Aorta (tissue), 5 donors: ENCODE measurements at regions not wholly inside any gene's neighbourhood (a gene's known extent, or its start where the extent isn't known, plus 50 kb on each side); places are given as distances from the start of the nearest gene placed in this dataset.

Source experiments
- ATAC-seq: fragments of 200-7000 bp; cut with Tn5 transposase; one replicate; pipeline ENCODE4 v1.9.1; 2022; ENCODE audit warnings: moderate library complexity; ENCODE audit not compliant: low FRiP score
- DNase-seq, 2 donors: peaks; one replicate each; pipeline ENCODE4 v3.0.0-alpha.2; 2020
- H3K27ac ChIP-seq, 2 donors: one replicate each; pipeline ENCODE4 v1.5.1; 2013; ENCODE audit warnings: low read length in 2 of 2, mild to moderate bottlenecking in 2 of 2, moderate library complexity in 2 of 2, control low read depth in 1 of 2, inconsistent platforms in 1 of 2, low read depth in 1 of 2
- H3K27me3 ChIP-seq, 2 donors: one replicate each; pipeline ENCODE4 v1.6.1; 2013; ENCODE audit warnings: control low read depth in 1 of 2, low read length in 1 of 2, mild to moderate bottlenecking in 1 of 2, moderate library complexity in 1 of 2; ENCODE audit not compliant: insufficient read depth in 2 of 2, control insufficient read depth in 1 of 2
- H3K36me3 ChIP-seq, 2 donors: one replicate each; pipeline ENCODE4 v1.6.1; 2013; ENCODE audit warnings: control low read depth in 1 of 2, low read length in 1 of 2, mild to moderate bottlenecking in 1 of 2; ENCODE audit not compliant: insufficient read depth in 2 of 2, control insufficient read depth in 1 of 2
- H3K4me1 ChIP-seq, 2 donors: one replicate each; pipeline ENCODE4 v1.6.1; 2013; ENCODE audit warnings: low read length in 2 of 2, control low read depth in 1 of 2, mild to moderate bottlenecking in 1 of 2, moderate library complexity in 1 of 2; ENCODE audit not compliant: insufficient read depth in 2 of 2, control insufficient read depth in 1 of 2
- H3K4me3 ChIP-seq, 2 donors: one replicate each; pipeline ENCODE4 v1.5.1; 2013; ENCODE audit warnings: low read length in 2 of 2, control low read depth in 1 of 2, mild to moderate bottlenecking in 1 of 2
- H3K9me3 ChIP-seq: one replicate; pipeline ENCODE4 v1.6.1; 2013; ENCODE audit warnings: mild to moderate bottlenecking, low read length; ENCODE audit not compliant: control insufficient read depth
- WGBS, 2 donors: extraction: QIAGEN DNeasy Blood & Tissue Kit; methylation state at CpG; one replicate each; pipeline ENCODE4 v1.1.7; 2013; 5-methylcytosine and 5-hydroxymethylcytosine counted together
- intact Hi-C, 2 donors: fragments of 100-400 bp; cut with DNase I; formaldehyde crosslinking; loops; one replicate each; pipeline versions ENCODE4 v1.14.2 to v1.15.0; 2022
- donor health status: healthy with polysubstance abuse.
- donor health status: Bipolar disorder and iron deficiency.
- donor health status: DM: no; HTN: no; CAD: no.
- donor health status: DM: no; HTN: no; CAD: no.
- donor health status: DM: yes; HTN: yes; CAD: no.

DNA sequence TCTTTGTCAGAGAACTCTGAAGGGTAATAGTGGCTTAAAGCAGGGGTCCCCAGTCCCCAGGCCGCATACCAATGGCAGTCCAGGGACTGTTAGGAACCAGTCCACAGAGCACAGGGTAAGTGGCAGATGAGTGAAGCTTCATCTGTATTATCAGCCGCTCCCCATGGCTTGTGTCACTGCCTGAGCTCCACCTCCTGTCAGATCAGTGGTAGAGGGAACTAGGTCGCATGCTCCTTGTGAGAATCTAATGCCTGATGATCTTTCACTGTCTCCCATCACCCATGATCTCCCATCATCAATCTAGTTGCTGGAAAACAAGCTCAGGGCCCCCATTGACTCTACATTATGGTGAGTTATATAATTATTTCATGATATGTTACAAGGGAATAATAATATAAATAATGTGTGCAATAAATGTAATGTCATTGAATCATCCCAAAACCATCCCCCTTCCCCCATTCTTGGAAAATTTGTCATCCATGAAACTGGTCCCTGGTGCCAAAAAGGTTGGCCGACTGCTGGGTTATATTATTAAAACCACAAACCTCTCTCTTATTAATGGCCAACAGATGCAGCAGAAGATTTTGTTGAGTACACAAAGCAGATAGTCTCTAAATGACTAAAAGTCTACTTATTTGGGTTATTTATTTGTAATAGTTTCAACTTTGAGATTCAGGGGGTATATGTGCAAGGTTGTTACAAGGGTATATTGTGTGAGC is 782.7 kb downstream of the CDH11 start:
- Histone ChIP-seq H3K27ac (no peak overlapping the region), H3K9me3 (no peaks in the 10 kb centered on the region), H3K36me3 (no peaks in the 10 kb centered on the region), H3K4me3 (no peak overlapping the region), H3K27me3 (no peaks in the 10 kb centered on the region), H3K4me1 (no peaks in the 10 kb centered on the region)
- intact Hi-C loops, result no loop called here
- WGBS, 2 donors, result 80 to 84% methylated on average over 4 of the region's 4 CpGs
- ATAC-seq (no peak), DNase-seq (no peak)

DNA sequence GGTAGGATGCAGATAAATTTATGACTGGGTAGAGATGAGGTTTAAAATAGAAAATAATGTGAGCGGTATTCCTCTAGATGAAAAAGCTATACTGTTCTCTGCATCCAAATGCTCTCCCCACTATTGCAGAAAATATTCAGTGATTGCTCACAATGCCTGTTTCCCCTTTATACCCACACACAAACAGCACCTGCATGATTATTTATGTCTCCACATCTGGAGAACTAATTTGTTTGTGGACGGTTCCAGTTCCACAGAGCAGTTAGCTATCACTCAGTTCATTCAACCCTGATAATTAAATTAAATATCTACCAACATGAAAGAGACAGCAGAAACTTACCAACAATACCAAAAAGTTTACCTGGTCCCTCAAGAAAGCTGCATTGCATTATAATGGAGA is 800.0 kb downstream of the CDH11 start:
- no peaks in the 10 kb centered on the region for H3K4me1 ChIP-seq
- no peaks in the 10 kb centered on the region for H3K27me3 ChIP-seq
- ATAC-seq (no peak), DNase-seq (no peak)
- no peak overlapping the region for H3K27ac ChIP-seq
- no peaks in the 10 kb centered on the region for H3K9me3 ChIP-seq
- intact Hi-C loops, result no loop called here
- no peaks in the 10 kb centered on the region for H3K36me3 ChIP-seq
- WGBS, 2 donors, result 80 to 88% methylated on average over 2 of the region's 2 CpGs
- H3K4me3 ChIP-seq, result no peak overlapping the region

DNA sequence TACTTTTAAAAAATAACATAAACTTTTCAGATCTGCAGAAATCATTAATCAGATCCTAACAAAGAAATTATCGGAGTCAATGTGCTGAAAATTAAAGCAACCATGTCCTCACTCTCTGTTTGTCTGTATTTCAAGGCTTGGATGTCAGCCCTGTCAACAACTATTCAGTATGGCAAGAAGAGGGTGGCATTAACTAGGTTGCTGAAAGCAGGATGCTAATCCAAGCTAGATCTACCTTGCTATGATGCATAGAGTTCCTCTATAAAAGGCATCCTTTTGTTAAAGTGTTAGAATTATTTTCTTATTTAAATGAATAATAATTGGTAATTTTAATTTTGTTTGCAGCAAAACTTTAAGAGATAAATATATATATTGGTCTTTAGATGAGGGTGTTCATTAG is 800.8 kb downstream of the CDH11 start:
- ATAC-seq (no peak), DNase-seq (no peak)
- Histone ChIP-seq H3K4me1 (no peaks in the 10 kb centered on the region), H3K27ac (no peak overlapping the region), H3K4me3 (no peak overlapping the region), H3K9me3 (no peaks in the 10 kb centered on the region), H3K27me3 (no peaks in the 10 kb centered on the region), H3K36me3 (no peaks in the 10 kb centered on the region)
- WGBS, 2 donors, result 89 to 95% methylated on average over 1 of the region's 1 CpG
- intact Hi-C loops, result no loop called here

DNA sequence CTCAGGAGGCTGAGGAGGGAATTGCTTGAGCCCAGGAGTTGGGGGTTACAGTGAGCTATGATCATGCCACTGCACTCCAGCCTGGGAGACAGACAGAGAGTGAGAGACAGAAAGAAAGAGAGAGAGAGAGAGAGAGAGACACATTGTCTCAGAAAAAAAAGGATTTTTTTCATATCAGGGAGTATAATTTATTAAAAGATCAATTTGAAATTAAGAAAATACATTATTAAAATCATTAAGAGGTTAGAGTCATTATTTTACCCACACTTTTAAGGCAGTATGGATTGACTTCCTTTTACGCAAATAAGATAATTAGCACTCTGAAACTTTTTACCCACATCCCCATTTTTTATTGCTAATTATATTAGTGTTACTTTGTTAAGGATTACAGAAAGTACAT is 804.3 kb downstream of the CDH11 start:
- H3K4me3 ChIP-seq, result no peak overlapping the region
- H3K9me3 ChIP-seq, result no peaks in the 10 kb centered on the region
- H3K27ac ChIP-seq, result no peak overlapping the region
- no peaks in the 10 kb centered on the region for H3K27me3 ChIP-seq
- intact Hi-C loops, result no loop called here
- no peaks in the 10 kb centered on the region for H3K36me3 ChIP-seq
- DNase-seq, result no peak
- ATAC-seq, result no peak
- 95 to 98% methylated on average over 1 of the region's 1 CpG for WGBS, 2 donors
- no peaks in the 10 kb centered on the region for H3K4me1 ChIP-seq

DNA sequence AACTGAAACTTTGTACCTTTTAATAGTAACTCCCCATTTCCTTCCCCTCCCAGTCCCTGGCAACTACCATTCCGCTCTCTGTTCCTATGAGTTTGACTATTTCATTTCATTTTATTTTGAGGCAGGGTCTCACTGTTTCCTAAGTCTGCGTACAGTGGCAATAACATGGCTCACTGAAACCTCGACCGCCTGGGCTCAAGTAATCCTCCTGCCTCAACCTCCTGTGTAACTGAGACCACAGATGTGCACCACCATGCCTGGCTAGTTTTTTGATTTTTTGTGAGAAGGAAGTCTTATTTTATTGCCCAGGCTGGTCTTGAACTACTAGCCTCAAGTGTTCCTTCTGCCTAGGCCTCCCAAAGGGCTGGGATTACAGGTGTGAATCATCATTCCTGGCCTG is 808.1 kb downstream of the CDH11 start:
- Histone ChIP-seq H3K4me3 (no peak overlapping the region), H3K27ac (no peak overlapping the region), H3K9me3 (peaks cover 1% of the 10 kb centered on the region), H3K36me3 (no peaks in the 10 kb centered on the region), H3K27me3 (no peaks in the 10 kb centered on the region), H3K4me1 (no peaks in the 10 kb centered on the region)
- WGBS, 2 donors, result 97% methylated on average over 4 of the region's 4 CpGs
- ATAC-seq, result no peak
- DNase-seq, result no peak
- intact Hi-C loops, result no loop called here

DNA sequence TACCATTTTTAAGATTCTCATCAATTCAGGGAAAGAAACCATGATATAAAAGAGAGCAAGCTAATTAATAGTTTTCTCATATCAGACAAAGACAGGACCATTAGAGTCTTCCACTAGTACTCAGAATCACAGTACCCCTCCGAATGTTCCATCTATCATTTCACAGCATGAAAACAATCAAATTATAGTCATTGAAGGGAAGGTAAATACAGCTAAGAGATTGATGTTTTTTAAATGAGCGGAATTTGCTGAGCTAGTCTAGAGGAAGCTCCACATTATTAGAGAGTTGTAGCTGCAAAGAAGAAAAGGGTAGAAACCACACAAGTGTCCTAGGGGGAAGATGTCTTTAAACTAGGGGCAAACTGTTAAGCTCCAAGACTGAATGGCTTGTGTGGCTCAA is 808.9 kb downstream of the CDH11 start:
- Histone ChIP-seq H3K4me1 (no peaks in the 10 kb centered on the region), H3K4me3 (no peak overlapping the region), H3K27ac (no peak overlapping the region), H3K27me3 (no peaks in the 10 kb centered on the region), H3K9me3 (peaks cover 1% of the 10 kb centered on the region), H3K36me3 (no peaks in the 10 kb centered on the region)
- ATAC-seq, result no peak
- intact Hi-C loops, result no loop called here
- 89 to 90% methylated on average over 2 of the region's 2 CpGs for WGBS, 2 donors
- DNase-seq, result no peak

DNA sequence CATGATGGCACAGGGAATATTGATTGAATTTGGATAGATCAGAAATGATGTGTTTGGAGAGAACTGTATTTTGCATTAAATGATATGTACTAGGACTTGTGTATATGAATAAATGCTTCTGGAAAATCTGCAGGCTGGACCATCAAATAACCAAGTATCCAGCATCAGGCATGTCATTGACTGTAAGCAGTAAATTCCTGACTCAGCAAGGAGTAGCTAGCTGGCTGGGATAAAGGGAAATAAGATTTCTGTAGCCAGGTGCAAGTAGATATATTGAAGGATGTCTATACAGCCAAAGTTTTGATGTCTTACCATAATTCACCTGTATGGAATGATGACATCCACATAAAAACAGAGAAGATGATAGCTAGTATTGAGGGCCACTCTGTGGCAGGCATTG is 809.6 kb downstream of the CDH11 start:
- intact Hi-C loops, result no loop called here
- ATAC-seq, result no peak

DNA sequence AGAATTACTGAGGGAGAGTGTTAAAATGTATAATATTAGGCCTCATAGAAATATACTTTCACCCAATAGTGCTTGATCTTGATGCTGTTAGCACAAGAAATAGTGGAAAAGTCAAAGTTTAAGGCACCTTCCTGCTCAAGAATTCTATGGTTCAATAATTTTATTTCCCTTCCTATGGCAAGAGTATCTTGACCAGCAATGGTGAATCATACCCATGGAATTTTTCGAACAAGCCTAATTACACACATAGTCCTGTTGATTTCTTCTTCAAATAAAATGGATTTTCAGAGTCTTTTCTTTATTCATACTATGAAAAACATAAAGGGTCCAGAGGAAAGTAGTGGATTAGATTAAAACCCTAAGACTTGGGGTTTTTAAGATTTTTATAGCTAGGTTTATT is 810.6 kb downstream of the CDH11 start:
- DNase-seq (no peak), ATAC-seq (no peak)
- Histone ChIP-seq H3K36me3 (no peaks in the 10 kb centered on the region), H3K9me3 (peaks cover 1% of the 10 kb centered on the region), H3K27me3 (no peaks in the 10 kb centered on the region), H3K4me1 (no peaks in the 10 kb centered on the region), H3K4me3 (no peak overlapping the region), H3K27ac (no peak overlapping the region)
- WGBS, 2 donors, result 90 to 91% methylated on average over 1 of the region's 1 CpG
- intact Hi-C loops, result no loop called here

More for the DNA sequence above, 809.6 kb downstream of the CDH11 start:
- Histone ChIP-seq H3K9me3 (peaks cover 1% of the 10 kb centered on the region), H3K27me3 (no peaks in the 10 kb centered on the region), H3K36me3 (no peaks in the 10 kb centered on the region), H3K4me3 (no peak overlapping the region), H3K27ac (no peak overlapping the region), H3K4me1 (no peaks in the 10 kb centered on the region)
- no peak for DNase-seq

DNA sequence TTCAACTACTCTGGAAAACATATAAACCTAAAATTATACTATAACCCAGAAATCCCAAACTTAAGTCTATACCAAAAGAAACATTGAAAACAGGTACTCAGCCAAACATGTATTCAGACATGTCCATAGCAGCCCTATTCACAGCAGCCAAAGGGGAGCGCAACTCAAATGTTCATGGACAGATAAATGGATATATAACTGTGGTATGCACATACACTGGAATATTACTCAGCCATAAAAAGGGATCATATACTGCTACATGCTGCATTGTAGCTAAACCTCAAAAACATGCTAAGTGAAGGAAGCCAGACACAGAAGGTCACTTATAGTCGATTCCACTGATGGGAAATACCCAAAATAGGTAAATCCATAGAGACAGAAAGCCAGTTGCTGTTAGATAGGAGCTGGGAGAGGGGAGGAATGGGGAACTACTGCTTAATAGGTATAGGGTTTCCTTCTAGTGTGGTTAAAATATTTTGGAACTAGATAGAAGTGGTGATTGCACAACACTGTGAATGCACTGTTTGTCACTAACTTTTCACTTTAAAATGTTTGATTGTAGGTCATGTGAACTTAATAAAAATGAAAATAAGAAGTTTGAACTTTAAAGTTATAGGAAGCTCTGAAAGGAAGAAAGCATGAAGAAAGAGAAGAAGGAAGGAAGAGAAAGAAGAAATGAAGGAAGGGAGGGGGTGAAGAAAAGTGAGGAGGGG is 812.3 kb downstream of the CDH11 start:
- Histone ChIP-seq H3K27ac (no peak overlapping the region), H3K9me3 (peaks cover 1% of the 10 kb centered on the region), H3K27me3 (no peaks in the 10 kb centered on the region), H3K4me3 (no peak overlapping the region), H3K36me3 (no peaks in the 10 kb centered on the region), H3K4me1 (no peaks in the 10 kb centered on the region)
- intact Hi-C loops, result no loop called here
- DNase-seq (no peak), ATAC-seq (no peak)
- WGBS, 2 donors, result 85 to 87% methylated on average over 2 of the region's 2 CpGs
